Pancreas (tissue), 10 donors: ENCODE measurements at regions not wholly inside any gene's neighbourhood (a gene's known extent, or its start where the extent isn't known, plus 50 kb on each side); places are given as distances from the start of the nearest gene placed in this dataset.

ENCODE experiments used
- ATAC-seq, 4 donors: fragments of 200-7000 bp; cut with Tn5 transposase; one replicate each; pipeline versions ENCODE4 v1.8.0 to v1.9.1; 2020; ENCODE audit warnings: mild to moderate bottlenecking in 4 of 4, moderate library complexity in 4 of 4
- DNase-seq, 6 donors: peaks; one replicate each; pipeline ENCODE4 v3.0.0-alpha.2; 2020
- FAIRE-seq: peaks from 2 replicates; lab custom pipeline; 2012; peaks lifted over from hg19 to GRCh38; lab: Jason Lieb, UNC
- H3K27ac ChIP-seq, 4 donors: fragments of 200-600 bp; sonication (generic); 1 replicate in 3 of 4; 2 replicates in 1 of 4; pipeline versions ENCODE4 v1.5.0 to v1.8.0; 2020
- H3K27me3 ChIP-seq, 4 donors: fragments of 200-600 bp; one replicate each; pipeline ENCODE4 v1.8.0; 2021
- H3K36me3 ChIP-seq, 3 donors: fragments of 200-600 bp; sonication (generic) in 1 of 3; one replicate each; pipeline versions ENCODE4 v1.5.0 to v1.8.0; 2020 to 2021
- H3K4me1 ChIP-seq, 3 donors: fragments of 200-600 bp; one replicate each; pipeline ENCODE4 v1.8.0; 2021
- H3K4me3 ChIP-seq, 4 donors: fragments of 200-600 bp; sonication (generic) in 2 of 4; one replicate each; pipeline versions ENCODE4 v1.5.0 to v1.8.0; 2020 to 2021
- H3K9me3 ChIP-seq, 4 donors: fragments of 200-600 bp; one replicate each; pipeline ENCODE4 v1.8.0; 2021
- WGBS, 2 donors: extraction: QIAGEN DNeasy Blood & Tissue Kit; methylation state at CpG; one replicate each; pipeline ENCODE4 v1.1.7; 2013; 5-methylcytosine and 5-hydroxymethylcytosine counted together
- intact Hi-C, 3 donors: fragments of 100-400 bp; cut with DNase I; formaldehyde crosslinking; loops; one replicate each; pipeline versions ENCODE4 v1.11.1 to v1.14.2; 2022
- TF ChIP-seq, protein P1 (sequence below), 4 donors: fragments of 200-600 bp; sonication (generic) in 3 of 4; IDR thresholded peaks; one replicate each; pipeline versions ENCODE4 v1.5.0 to v1.8.0; 2021; ENCODE audit warnings: antibody characterized with exemption in 4 of 4
- donor health status: healthy with polysubstance abuse.
- donor health status: DM: no; HTN: no; CAD: no; lungs with moderate emphysema.
- donor health status: DM: no; HTN: no; CAD: no.
- donor health status: control.
- donor health status: control.
- donor health status: Bipolar disorder and iron deficiency.
- donor health status: DM: yes; HTN: yes; CAD: no.
- donor health status: DM: no; HTN: no; CAD: no.
- donor health status: DM: no; HTN: no; CAD: no.
- donor health status: DM: yes; HTN: yes; CAD: no.

DNA sequence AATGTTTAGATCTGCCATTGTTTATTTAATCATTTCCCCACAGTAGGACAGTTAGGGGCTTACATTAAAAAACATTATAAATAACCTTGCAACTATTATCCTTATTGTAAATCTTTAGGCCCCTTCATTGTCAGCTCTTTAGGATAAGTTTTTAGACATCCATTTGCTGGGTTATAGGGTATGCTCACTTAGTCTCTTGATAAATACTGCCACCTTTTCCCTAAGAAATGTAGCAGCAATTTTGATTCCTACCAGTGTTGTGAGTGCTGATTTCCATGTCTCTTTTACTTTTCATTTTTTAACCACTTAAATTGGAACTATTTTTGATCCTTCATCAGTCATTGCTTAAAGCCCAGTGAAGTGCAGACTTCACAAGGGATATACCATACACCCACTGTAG, 94.4 kb downstream of the AVPR1A start:
- intact Hi-C loops: no loop called here
- no peaks in the 10 kb centered on the region for H3K27me3 ChIP-seq
- H3K4me1 ChIP-seq: no peaks in the 10 kb centered on the region
- H3K4me3 ChIP-seq: no peak overlapping the region
- TF ChIP-seq, protein P1, sequence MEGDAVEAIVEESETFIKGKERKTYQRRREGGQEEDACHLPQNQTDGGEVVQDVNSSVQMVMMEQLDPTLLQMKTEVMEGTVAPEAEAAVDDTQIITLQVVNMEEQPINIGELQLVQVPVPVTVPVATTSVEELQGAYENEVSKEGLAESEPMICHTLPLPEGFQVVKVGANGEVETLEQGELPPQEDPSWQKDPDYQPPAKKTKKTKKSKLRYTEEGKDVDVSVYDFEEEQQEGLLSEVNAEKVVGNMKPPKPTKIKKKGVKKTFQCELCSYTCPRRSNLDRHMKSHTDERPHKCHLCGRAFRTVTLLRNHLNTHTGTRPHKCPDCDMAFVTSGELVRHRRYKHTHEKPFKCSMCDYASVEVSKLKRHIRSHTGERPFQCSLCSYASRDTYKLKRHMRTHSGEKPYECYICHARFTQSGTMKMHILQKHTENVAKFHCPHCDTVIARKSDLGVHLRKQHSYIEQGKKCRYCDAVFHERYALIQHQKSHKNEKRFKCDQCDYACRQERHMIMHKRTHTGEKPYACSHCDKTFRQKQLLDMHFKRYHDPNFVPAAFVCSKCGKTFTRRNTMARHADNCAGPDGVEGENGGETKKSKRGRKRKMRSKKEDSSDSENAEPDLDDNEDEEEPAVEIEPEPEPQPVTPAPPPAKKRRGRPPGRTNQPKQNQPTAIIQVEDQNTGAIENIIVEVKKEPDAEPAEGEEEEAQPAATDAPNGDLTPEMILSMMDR (IDR thresholded peaks at IDR 0.05): no peak
- DNase-seq: no peak
- no peaks in the 10 kb centered on the region for H3K9me3 ChIP-seq
- H3K27ac ChIP-seq: no peak overlapping the region
- ATAC-seq: no peak
- H3K36me3 ChIP-seq: no peaks in the 10 kb centered on the region
- FAIRE-seq: no peak

DNA sequence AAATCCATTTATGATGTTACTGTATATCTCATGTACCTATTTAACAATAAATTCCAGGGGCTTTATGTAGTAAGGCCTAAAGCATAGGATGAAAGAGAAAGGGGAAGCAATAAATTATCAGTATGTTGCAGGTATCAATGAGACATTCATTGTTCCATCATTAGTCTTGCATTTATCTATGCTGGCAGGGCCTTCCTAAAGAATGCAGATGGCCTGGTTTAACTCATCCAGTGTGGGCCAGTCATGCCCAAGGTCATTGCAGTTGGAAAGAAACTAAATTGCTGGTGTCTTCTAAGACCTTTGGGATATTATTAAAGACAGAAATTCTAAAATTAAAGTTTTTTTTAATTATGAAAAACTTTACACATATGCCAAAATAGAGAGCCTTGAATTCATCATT, 98.3 kb downstream of the AVPR1A start:
- TF ChIP-seq, protein P1 (IDR thresholded peaks at IDR 0.05): no peak
- Histone ChIP-seq H3K9me3 (no peaks in the 10 kb centered on the region), H3K4me1 (no peaks in the 10 kb centered on the region), H3K4me3 (no peak overlapping the region), H3K27ac (no peak overlapping the region), H3K27me3 (no peaks in the 10 kb centered on the region), H3K36me3 (no peaks in the 10 kb centered on the region)
- no peak for ATAC-seq
- intact Hi-C loops: no loop called here
- FAIRE-seq: no peak
- no peak for DNase-seq

DNA sequence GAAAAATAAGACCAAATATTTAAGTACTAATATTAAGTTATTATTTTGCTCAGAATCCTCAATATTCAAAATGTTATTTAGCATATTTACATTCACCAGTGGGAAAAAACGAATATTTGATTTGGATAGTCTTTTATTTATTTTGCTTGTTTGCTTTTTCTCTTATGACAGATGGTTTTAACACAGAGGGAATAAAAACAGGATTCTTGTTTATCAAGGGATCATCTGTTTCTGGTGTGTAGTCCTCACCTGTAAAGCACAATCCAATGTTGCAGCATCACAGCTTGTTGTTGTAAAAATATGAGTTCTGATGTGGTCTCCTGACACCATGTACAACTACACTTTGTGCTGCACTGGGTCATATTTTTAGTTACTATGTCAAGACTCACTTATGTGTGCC, 103.9 kb downstream of the AVPR1A start:
- H3K4me3 ChIP-seq: no peak overlapping the region
- no peaks in the 10 kb centered on the region for H3K27me3 ChIP-seq
- H3K4me1 ChIP-seq: peaks cover 0 to 6% (median 0%) of the 10 kb centered on the region in 3 donors
- DNase-seq (no peak), FAIRE-seq (peak; percentile 69), ATAC-seq (no peak)
- H3K9me3 ChIP-seq: no peaks in the 10 kb centered on the region
- TF ChIP-seq, protein P1 (IDR thresholded peaks at IDR 0.05): no peak
- no peaks in the 10 kb centered on the region for H3K36me3 ChIP-seq
- 0% methylated on average over 1 of the region's 1 CpG for WGBS, 2 donors
- no peak overlapping the region for H3K27ac ChIP-seq
- intact Hi-C loops: no loop called here

- Histone ChIP-seq H3K27ac (peak overlapping the region in 1 of 4 donors; percentile 19), H3K36me3 (no peaks in the 10 kb centered on the region), H3K9me3 (no peaks in the 10 kb centered on the region), H3K4me3 (no peak overlapping the region), H3K27me3 (no peaks in the 10 kb centered on the region), H3K4me1 (peaks cover 0 to 6% (median 0%) of the 10 kb centered on the region in 3 donors)
- no peak for DNase-seq
- TF ChIP-seq, protein P1 (IDR thresholded peaks at IDR 0.05): no peak
- ATAC-seq: peak in 3 of 4 donors; percentile 24 to 47 (median 45)
- 73 to 78% methylated on average over 4 of the region's 4 CpGs for WGBS, 2 donors
- intact Hi-C loops: no loop called here
- FAIRE-seq: no peak
Measured at GRCh38 chr12:63045020-63045860, 105.8 kb downstream of the AVPR1A start.

GRCh38 chr12:63042646-63043045, 107.7 kb upstream of the PPM1H start:
- WGBS, 2 donors: 56 to 82% methylated on average over 1 of the region's 1 CpG
- no peaks in the 10 kb centered on the region for H3K9me3 ChIP-seq
- TF ChIP-seq, protein P1 (IDR thresholded peaks at IDR 0.05): no peak
- H3K4me3 ChIP-seq: no peak overlapping the region
- intact Hi-C loops: no loop called here
- no peaks in the 10 kb centered on the region for H3K27me3 ChIP-seq
- no peaks in the 10 kb centered on the region for H3K36me3 ChIP-seq
- no peak overlapping the region for H3K27ac ChIP-seq
- DNase-seq: no peak
- H3K4me1 ChIP-seq: peaks cover 0 to 6% (median 0%) of the 10 kb centered on the region in 3 donors
- no peak for ATAC-seq
- no peak for FAIRE-seq
